Peyer's patch (tissue), 4 donors: ENCODE measurements at regions not wholly inside any gene's neighbourhood (a gene's known extent, or its start where the extent isn't known, plus 50 kb on each side); places are given as distances from the start of the nearest gene placed in this dataset.
A peak's percentile ranks its signal among the peaks of the same experiment; 100 is the strongest.
"Not testable (repeated sequence)": the region's sequence is repeated elsewhere in the genome, so short reads cannot be mapped to it uniquely, and the experiment has no call there.

Source experiments
- DNase-seq, 3 donors: peaks; one replicate each; pipeline ENCODE4 v3.0.0-alpha.2; 2017 to 2019
- H3K27ac ChIP-seq, 4 donors: fragments of 200-600 bp; sonication (generic); one replicate each; pipeline ENCODE4 v1.5.1; 2016 to 2019
- H3K27me3 ChIP-seq, 2 donors: fragments of 200-600 bp; sonication (generic); one replicate each; pipeline ENCODE4 v1.5.1; 2019
- H3K36me3 ChIP-seq, 3 donors: fragments of 200-600 bp; sonication (generic); one replicate each; pipeline ENCODE4 v1.5.1; 2016 to 2019
- H3K4me1 ChIP-seq, 4 donors: fragments of 200-600 bp; sonication (generic); one replicate each; pipeline ENCODE4 v1.5.1; 2016 to 2019
- H3K4me3 ChIP-seq, 4 donors: fragments of 200-600 bp; sonication (generic); 1 replicate in 3 of 4; 2 replicates in 1 of 4; pipeline ENCODE4 v1.5.1; 2016 to 2019; ENCODE audit warnings: mild to moderate bottlenecking in 1 of 4
- H3K9me3 ChIP-seq, 4 donors: fragments of 200-600 bp; sonication (generic); one replicate each; pipeline ENCODE4 v1.5.1; 2016 to 2019; ENCODE audit warnings: mild to moderate bottlenecking in 1 of 4
- CTCF ChIP-seq, 6 experiments: fragments of 450-650 bp in 4 of 6; fragments of 200-600 bp in 2 of 6; sonication (generic) in 1 of 6; IDR thresholded peaks; one replicate each; pipeline ENCODE4 v1.5.1; 2017 to 2019; ENCODE audit warnings: antibody characterized with exemption in 6 of 6, mild to moderate bottlenecking in 3 of 6, moderate library complexity in 1 of 6
- POLR2A ChIP-seq, 2 donors: fragments of 450-650 bp; IDR thresholded peaks; one replicate each; pipeline ENCODE4 v1.5.1; 2017; ENCODE audit warnings: antibody characterized with exemption in 2 of 2, mild to moderate bottlenecking in 2 of 2, moderate library complexity in 2 of 2

GRCh38 chr7:136114966-136115762, 138.0 kb upstream of the MTPN start:
- no peaks in the 10 kb centered on the region for H3K4me1 ChIP-seq
- peak in 2 of 3 donors; percentile 20 to 58 for DNase-seq
- no peaks in the 10 kb centered on the region for H3K9me3 ChIP-seq
- no peaks in the 10 kb centered on the region for H3K27me3 ChIP-seq
- TF ChIP-seq CTCF (IDR thresholded peaks at IDR 0.05) (peak in 5 of 6 experiments; percentile 11 to 50 (median 31)), POLR2A (IDR thresholded peaks at IDR 0.05) (no peak)
- H3K27ac ChIP-seq = no peak overlapping the region
- no peaks in the 10 kb centered on the region for H3K36me3 ChIP-seq
- no peak overlapping the region for H3K4me3 ChIP-seq

- H3K9me3 ChIP-seq, H3K27ac ChIP-seq, H3K4me3 ChIP-seq, H3K4me1 ChIP-seq, H3K36me3 ChIP-seq, DNase-seq, H3K27me3 ChIP-seq: not testable (repeated sequence)
Observed at GRCh38 chr7:136114467-136114866, 137.3 kb upstream of the MTPN start.

- not testable (repeated sequence) for H3K4me3 ChIP-seq, H3K9me3 ChIP-seq, H3K27me3 ChIP-seq, H3K27ac ChIP-seq, DNase-seq, H3K4me1 ChIP-seq, H3K36me3 ChIP-seq
Observed at GRCh38 chr7:136109037-136109436, 131.9 kb upstream of the MTPN start.

GRCh38 chr7:136105191-136105590, 128.0 kb upstream of the MTPN start:
- Histone ChIP-seq H3K4me3 (no peak overlapping the region), H3K9me3 (no peaks in the 10 kb centered on the region), H3K27me3 (no peaks in the 10 kb centered on the region), H3K4me1 (no peaks in the 10 kb centered on the region), H3K27ac (no peak overlapping the region), H3K36me3 (no peaks in the 10 kb centered on the region)
- no peak for DNase-seq
- no peak for TF ChIP-seq POLR2A (IDR thresholded peaks at IDR 0.05)
- no peak for TF ChIP-seq CTCF (IDR thresholded peaks at IDR 0.05)

GRCh38 chr7:136104269-136104603, 127.1 kb upstream of the MTPN start:
- no peaks in the 10 kb centered on the region for H3K36me3 ChIP-seq
- H3K27ac ChIP-seq = no peak overlapping the region
- H3K4me1 ChIP-seq = no peaks in the 10 kb centered on the region
- no peak overlapping the region for H3K4me3 ChIP-seq
- no peak for TF ChIP-seq CTCF (IDR thresholded peaks at IDR 0.05)
- DNase-seq = no peak
- H3K9me3 ChIP-seq = no peaks in the 10 kb centered on the region
- no peaks in the 10 kb centered on the region for H3K27me3 ChIP-seq

GRCh38 chr7:136103545-136104268, 126.5 kb upstream of the MTPN start:
- no peak for DNase-seq
- H3K27me3 ChIP-seq = no peaks in the 10 kb centered on the region
- no peak overlapping the region for H3K27ac ChIP-seq
- no peak overlapping the region for H3K4me3 ChIP-seq
- H3K4me1 ChIP-seq = no peaks in the 10 kb centered on the region
- no peaks in the 10 kb centered on the region for H3K36me3 ChIP-seq
- TF ChIP-seq CTCF (IDR thresholded peaks at IDR 0.05) = no peak
- TF ChIP-seq POLR2A (IDR thresholded peaks at IDR 0.05) = no peak
- no peaks in the 10 kb centered on the region for H3K9me3 ChIP-seq
